ENCODE measurements at regions not wholly inside any gene's neighbourhood (a gene's known extent, or its start where the extent isn't known, plus 50 kb on each side); places are given as distances from the start of the nearest gene placed in this dataset.

DNA sequence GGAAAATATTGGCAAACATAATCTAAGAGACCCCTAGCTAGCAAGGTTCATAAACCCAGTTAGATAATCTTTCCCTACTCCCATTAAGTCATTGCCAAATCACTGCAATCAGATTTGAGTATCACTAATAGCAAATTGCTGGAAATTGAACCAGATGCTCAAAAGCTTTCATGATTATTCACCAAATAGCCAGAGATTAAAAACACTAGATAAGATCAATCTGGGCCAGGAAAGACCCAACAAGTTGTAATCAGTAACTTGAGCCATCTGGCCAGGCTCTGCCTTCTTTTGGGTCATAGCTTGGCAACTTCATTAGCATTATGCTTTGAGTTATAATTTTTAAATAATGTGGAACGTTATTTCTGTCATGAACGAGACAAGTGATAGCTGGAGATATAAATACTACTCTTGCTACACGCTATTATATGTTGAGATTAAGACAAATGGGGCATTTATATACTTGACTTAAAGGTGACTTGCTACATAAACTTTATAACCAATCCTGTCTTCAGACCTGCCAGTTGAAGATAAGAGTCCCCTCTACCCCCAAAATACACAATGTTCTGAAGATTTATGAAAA is 196.6 kb upstream of the EDNRA start:
- ATAC-seq, result no peak
- no peaks in the 10 kb centered on the region for H3K9me3 ChIP-seq
- H3K27me3 ChIP-seq, result no peaks in the 10 kb centered on the region
- H3K36me3 ChIP-seq, result no peaks in the 10 kb centered on the region
- TF ChIP-seq, protein P1, sequence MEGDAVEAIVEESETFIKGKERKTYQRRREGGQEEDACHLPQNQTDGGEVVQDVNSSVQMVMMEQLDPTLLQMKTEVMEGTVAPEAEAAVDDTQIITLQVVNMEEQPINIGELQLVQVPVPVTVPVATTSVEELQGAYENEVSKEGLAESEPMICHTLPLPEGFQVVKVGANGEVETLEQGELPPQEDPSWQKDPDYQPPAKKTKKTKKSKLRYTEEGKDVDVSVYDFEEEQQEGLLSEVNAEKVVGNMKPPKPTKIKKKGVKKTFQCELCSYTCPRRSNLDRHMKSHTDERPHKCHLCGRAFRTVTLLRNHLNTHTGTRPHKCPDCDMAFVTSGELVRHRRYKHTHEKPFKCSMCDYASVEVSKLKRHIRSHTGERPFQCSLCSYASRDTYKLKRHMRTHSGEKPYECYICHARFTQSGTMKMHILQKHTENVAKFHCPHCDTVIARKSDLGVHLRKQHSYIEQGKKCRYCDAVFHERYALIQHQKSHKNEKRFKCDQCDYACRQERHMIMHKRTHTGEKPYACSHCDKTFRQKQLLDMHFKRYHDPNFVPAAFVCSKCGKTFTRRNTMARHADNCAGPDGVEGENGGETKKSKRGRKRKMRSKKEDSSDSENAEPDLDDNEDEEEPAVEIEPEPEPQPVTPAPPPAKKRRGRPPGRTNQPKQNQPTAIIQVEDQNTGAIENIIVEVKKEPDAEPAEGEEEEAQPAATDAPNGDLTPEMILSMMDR (IDR thresholded peaks at IDR 0.05), result no peak
- intact Hi-C loops (cut with DNase I), result no loop called here
- no peak overlapping the region for H3K27ac ChIP-seq
- peak in 1 of 4 donors; percentile 13 for DNase-seq
- H3K4me1 ChIP-seq, result no peaks in the 10 kb centered on the region
- no peak overlapping the region for H3K4me3 ChIP-seq

DNA sequence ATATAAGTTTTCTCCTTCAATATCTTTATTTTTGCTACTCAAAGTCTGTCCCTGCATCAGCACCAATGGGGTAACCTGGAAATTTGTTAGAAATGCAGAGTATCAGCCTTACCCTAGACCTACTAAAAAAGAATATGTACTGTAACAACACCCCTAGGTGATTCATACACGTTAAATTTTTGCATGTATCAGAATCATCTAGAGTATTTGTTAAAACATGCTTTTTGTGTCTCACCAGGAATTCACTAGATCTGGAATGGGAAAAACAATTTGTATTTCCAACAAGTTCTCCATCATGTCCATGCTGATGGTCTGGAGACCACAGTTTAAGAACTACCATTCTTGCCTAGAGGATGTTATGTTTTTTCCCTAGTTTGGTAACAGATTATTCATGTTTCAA is 196.0 kb upstream of the EDNRA start:
- intact Hi-C loops (cut with DNase I), result no loop called here
- TF ChIP-seq, protein P1 (IDR thresholded peaks at IDR 0.05), result no peak
- H3K4me1 ChIP-seq, result no peaks in the 10 kb centered on the region
- no peaks in the 10 kb centered on the region for H3K36me3 ChIP-seq
- no peak overlapping the region for H3K27ac ChIP-seq
- H3K4me3 ChIP-seq, result no peak overlapping the region
- no peak for ATAC-seq
- DNase-seq, result no peak
- H3K27me3 ChIP-seq, result no peaks in the 10 kb centered on the region
- H3K9me3 ChIP-seq, result no peaks in the 10 kb centered on the region

DNA sequence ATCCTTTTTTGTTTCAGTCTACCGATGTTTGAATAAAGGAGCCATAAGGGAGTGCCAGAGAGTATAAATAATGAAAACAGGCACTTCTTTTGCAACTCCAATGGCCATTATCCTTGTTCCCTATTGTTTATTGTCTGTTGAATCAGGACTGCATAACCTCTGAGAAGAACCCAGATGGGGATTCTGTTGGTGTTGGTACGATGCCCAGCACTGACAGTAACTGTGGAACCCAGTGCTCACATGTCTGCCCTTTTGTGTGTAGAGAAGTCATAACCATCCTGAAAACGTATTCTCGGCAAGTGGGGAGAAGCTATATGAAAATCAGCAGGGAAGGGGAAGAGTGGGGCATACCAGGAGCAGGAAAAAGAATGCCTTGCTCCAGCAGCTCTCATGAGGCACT is 195.1 kb upstream of the EDNRA start:
- Histone ChIP-seq H3K27ac (no peak overlapping the region), H3K36me3 (no peaks in the 10 kb centered on the region), H3K4me3 (no peak overlapping the region), H3K9me3 (no peaks in the 10 kb centered on the region), H3K27me3 (no peaks in the 10 kb centered on the region), H3K4me1 (no peaks in the 10 kb centered on the region)
- TF ChIP-seq, protein P1 (IDR thresholded peaks at IDR 0.05), result no peak
- ATAC-seq (no peak), DNase-seq (no peak)
- intact Hi-C loops (cut with DNase I), result no loop called here

DNA sequence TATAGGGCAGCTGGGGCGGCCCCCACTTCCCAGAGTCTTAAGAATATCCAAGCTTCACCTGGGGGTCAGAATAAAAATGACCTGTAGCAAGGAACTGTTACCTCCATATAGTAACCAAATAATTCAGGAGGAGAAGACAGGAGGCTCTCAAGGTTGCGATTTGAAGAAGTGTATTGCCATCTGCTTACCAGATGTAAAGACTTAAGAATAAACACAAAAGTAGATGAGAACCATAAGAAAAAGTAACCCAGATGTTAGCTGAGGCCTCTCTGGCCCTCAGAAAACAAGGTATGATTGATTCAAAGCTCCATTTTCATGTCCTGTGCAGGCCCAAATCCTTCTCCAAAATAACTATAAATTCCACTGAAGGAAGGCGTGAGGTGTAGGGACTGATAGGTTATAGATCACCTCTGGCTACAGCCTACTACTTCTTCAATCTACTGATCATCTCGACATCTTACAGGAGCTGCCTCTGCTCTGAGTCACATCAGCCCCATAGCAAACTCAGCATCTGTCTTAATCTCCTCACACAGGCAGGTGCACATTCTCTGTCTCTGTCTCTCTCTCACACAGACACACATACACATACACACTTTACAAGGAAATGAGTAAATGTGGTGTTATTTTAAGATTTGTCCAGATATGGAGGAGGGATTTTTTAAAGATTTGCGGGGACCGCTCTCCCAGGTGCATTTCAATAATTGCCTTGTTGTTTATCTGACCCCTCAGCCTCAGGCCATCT is 193.9 kb upstream of the EDNRA start:
- DNase-seq (no peak), ATAC-seq (no peak)
- TF ChIP-seq, protein P1 (IDR thresholded peaks at IDR 0.05), result no peak
- H3K9me3 ChIP-seq, result no peaks in the 10 kb centered on the region
- intact Hi-C loops (cut with DNase I), result no loop called here
- no peak overlapping the region for H3K4me3 ChIP-seq
- H3K4me1 ChIP-seq, result no peaks in the 10 kb centered on the region
- no peak overlapping the region for H3K27ac ChIP-seq
- H3K36me3 ChIP-seq, result no peaks in the 10 kb centered on the region
- H3K27me3 ChIP-seq, result no peaks in the 10 kb centered on the region

DNA sequence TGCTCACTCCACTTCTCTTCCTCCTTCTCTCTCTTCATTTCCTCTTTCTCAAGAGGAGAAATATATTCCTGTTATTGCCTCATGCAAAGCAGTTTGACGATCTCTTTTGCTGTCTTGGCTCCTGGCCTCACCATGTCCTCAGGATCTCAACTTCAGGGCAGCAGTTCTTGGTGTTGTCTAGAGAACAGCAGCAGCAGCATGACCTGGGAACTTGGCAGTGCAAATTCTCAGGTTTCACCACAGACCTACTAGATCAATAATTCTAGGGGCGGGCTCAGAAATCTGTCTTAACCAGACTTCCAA is 193.4 kb upstream of the EDNRA start:
- TF ChIP-seq, protein P1 (IDR thresholded peaks at IDR 0.05), result no peak
- intact Hi-C loops (cut with DNase I), result no loop called here
- H3K36me3 ChIP-seq, result no peaks in the 10 kb centered on the region
- no peaks in the 10 kb centered on the region for H3K4me1 ChIP-seq
- H3K9me3 ChIP-seq, result no peaks in the 10 kb centered on the region
- DNase-seq (no peak), ATAC-seq (no peak)
- no peak overlapping the region for H3K4me3 ChIP-seq
- no peak overlapping the region for H3K27ac ChIP-seq
- H3K27me3 ChIP-seq, result no peaks in the 10 kb centered on the region

All from left lung (tissue), 4 donors.